IMR-90 (cell line): ENCODE measurements at regions not wholly inside any gene's neighbourhood (a gene's known extent, or its start where the extent isn't known, plus 50 kb on each side); places are given as distances from the start of the nearest gene placed in this dataset.

Source experiments
- ATAC-seq: fragments of 200-7000 bp; cut with Tn5 transposase; 2 replicates; pipeline ENCODE4 v1.9.1; 2020; ENCODE audit warnings: low read depth, mild to moderate bottlenecking, moderate library complexity
- BruUV-seq: library from RNA; stranded (reverse); fragments of 400-500 nt; replicated peaks from 2 replicates; lab custom pipeline; 2021; lab: Mats Ljungman, UMichigan
- CTCF ChIA-PET: fragments of 300-600 bp; formaldehyde crosslinking; extraction: SDS; loops from one replicate; lab custom pipeline; 2021; ENCODE audit warnings: antibody characterized with exemption; lab: Yijun Ruan, JAX
- POLR2A ChIA-PET: fragments of 300-600 bp; sonication (Branson Sonifier 250); formaldehyde crosslinking; loops from one replicate; lab custom pipeline; 2022; ENCODE audit warnings: antibody characterized with exemption; ENCODE audit not compliant: unreplicated experiment; lab: Charles Lee
- DNase-seq: peaks from one replicate; pipeline ENCODE4 v3.0.0; 2013
- H2AFZ ChIP-seq: replicated peaks from 2 replicates; pipeline ENCODE3; 2013; ENCODE audit warnings: low read length, mild to moderate bottlenecking; ENCODE audit not compliant: poor library complexity
- H2AK5ac ChIP-seq: 2 replicates; pipeline ENCODE4 v1.6.1; 2013; ENCODE audit warnings: low read depth, low read length, inconsistent platforms
- H2AK9ac ChIP-seq: replicated peaks from 2 replicates; pipeline ENCODE3; 2013; ENCODE audit warnings: mild to moderate bottlenecking, low read depth, low read length, moderate library complexity; ENCODE audit not compliant: poor library complexity
- H2BK120ac ChIP-seq: 2 replicates; pipeline ENCODE4 v1.6.1; 2013; ENCODE audit warnings: low read depth, low read length, inconsistent platforms
- H2BK15ac ChIP-seq: 3 replicates; pipeline ENCODE4 v1.6.1; 2013; ENCODE audit warnings: low read depth, low read length, inconsistent platforms
- H2BK20ac ChIP-seq: 2 replicates; pipeline ENCODE4 v1.6.1; 2013; ENCODE audit warnings: low read depth, mild to moderate bottlenecking, inconsistent platforms, low read length, moderate library complexity
- H2BK5ac ChIP-seq: 2 replicates; pipeline ENCODE4 v1.6.1; 2013; ENCODE audit warnings: mild to moderate bottlenecking, low read depth, low read length, inconsistent platforms; ENCODE audit not compliant: poor library complexity, severe bottlenecking
- H3K14ac ChIP-seq: replicated peaks from 2 replicates; pipeline ENCODE4 v1.6.1; 2013; ENCODE audit warnings: low read depth, low read length, inconsistent platforms
- H3K18ac ChIP-seq: 2 replicates; pipeline ENCODE4 v1.6.1; 2013; ENCODE audit warnings: low read depth, low read length, control low read depth
- H3K23ac ChIP-seq: 2 replicates; pipeline ENCODE4 v1.6.1; 2013; ENCODE audit warnings: low read depth, low read length, inconsistent platforms
- H3K27ac ChIP-seq: 2 replicates; pipeline ENCODE4 v1.5.1; 2013; ENCODE audit warnings: mild to moderate bottlenecking, control low read depth, low read length; ENCODE audit not compliant: insufficient read depth
- H3K27me3 ChIP-seq: 2 replicates; pipeline ENCODE4 v1.6.1; 2013; ENCODE audit warnings: low read length; ENCODE audit not compliant: control insufficient read depth, insufficient read depth
- H3K36me3 ChIP-seq: 2 replicates; pipeline ENCODE4 v1.6.1; 2013; ENCODE audit warnings: low read length, mixed read lengths; ENCODE audit not compliant: control insufficient read depth, insufficient read depth
- H3K4ac ChIP-seq: 2 replicates; pipeline ENCODE4 v1.6.1; 2013; ENCODE audit warnings: low read depth, low read length, inconsistent platforms
- H3K4me1 ChIP-seq: 2 replicates; pipeline ENCODE4 v1.6.1; 2013; ENCODE audit warnings: low read length, mixed read lengths; ENCODE audit not compliant: control insufficient read depth, insufficient read depth
- H3K4me2 ChIP-seq: 2 replicates; pipeline ENCODE4 v1.6.1; 2013; ENCODE audit warnings: low read depth, mild to moderate bottlenecking, control low read depth, low read length, moderate library complexity
- H3K4me3 ChIP-seq: 2 replicates; pipeline ENCODE4 v1.5.1; 2013; ENCODE audit warnings: low read depth, mild to moderate bottlenecking, control low read depth, low read length, moderate library complexity; ENCODE audit not compliant: insufficient read depth
- H3K56ac ChIP-seq: 2 replicates; pipeline ENCODE4 v1.6.1; 2013; ENCODE audit warnings: low read length, inconsistent platforms; ENCODE audit not compliant: insufficient read depth; ENCODE audit errors: extremely low read depth
- H3K79me1 ChIP-seq, 2 experiments: 2 replicates each; pipeline ENCODE4 v1.6.1; 2013; ENCODE audit warnings: low read length in 2 of 2, inconsistent platforms in 1 of 2, low read depth in 1 of 2
- H3K9ac ChIP-seq: 2 replicates; pipeline ENCODE4 v1.6.1; 2013; ENCODE audit warnings: low read depth, low read length, control low read depth
- H3K9me1 ChIP-seq: 2 replicates; pipeline ENCODE4 v1.6.1; 2013; ENCODE audit warnings: low read length, inconsistent platforms; ENCODE audit not compliant: insufficient read depth
- H3K9me3 ChIP-seq: 2 replicates; pipeline ENCODE4 v1.6.1; 2013; ENCODE audit warnings: low read length; ENCODE audit not compliant: control insufficient read depth, insufficient read depth
- H4K20me1 ChIP-seq: 2 replicates; pipeline ENCODE4 v1.6.1; 2013; ENCODE audit warnings: low read length, inconsistent platforms; ENCODE audit not compliant: insufficient read depth
- H4K5ac ChIP-seq: 2 replicates; pipeline ENCODE4 v1.6.1; 2013; ENCODE audit warnings: mild to moderate bottlenecking, low read depth, low read length, control low read depth
- H4K8ac ChIP-seq, 2 experiments: 2 replicates each; pipeline ENCODE4 v1.6.1; 2013; ENCODE audit warnings: low read depth in 2 of 2, low read length in 2 of 2, control low read depth in 1 of 2, inconsistent platforms in 1 of 2
- H4K91ac ChIP-seq: 2 replicates; pipeline ENCODE4 v1.6.1; 2013; ENCODE audit warnings: low read depth, low read length, inconsistent platforms; ENCODE audit not compliant: insufficient read depth
- BHLHE40 ChIP-seq: fragments of 150-350 bp; IDR thresholded peaks from 2 replicates; pipeline ENCODE4 v1.6.1; 2016; ENCODE audit warnings: mild to moderate bottlenecking, low read depth, low read length
- CEBPB ChIP-seq: IDR thresholded peaks from 2 replicates; pipeline ENCODE4 v1.6.1; 2012; ENCODE audit warnings: low read depth, low read length, improper control_type of control experiment
- CHD1 ChIP-seq: IDR thresholded peaks from 2 replicates; pipeline ENCODE4 v1.6.1; 2012; ENCODE audit warnings: low read depth, low read length, improper control_type of control experiment
- FOS ChIP-seq: fragments of 150-350 bp; IDR thresholded peaks from 2 replicates; pipeline ENCODE4 v1.6.1; 2016; ENCODE audit warnings: low read depth, low read length
- MAFK ChIP-seq: IDR thresholded peaks from 2 replicates; pipeline ENCODE4 v1.6.1; 2012; ENCODE audit warnings: low read depth, low read length, improper control_type of control experiment
- MAZ ChIP-seq: IDR thresholded peaks from 2 replicates; pipeline ENCODE4 v1.6.1; 2012; ENCODE audit warnings: low read depth, mild to moderate bottlenecking, low read length, improper control_type of control experiment, moderate library complexity, borderline replicate concordance
- MXI1 ChIP-seq: IDR thresholded peaks from 2 replicates; pipeline ENCODE4 v1.6.1; 2012; ENCODE audit warnings: low read depth, mild to moderate bottlenecking, low read length, moderate library complexity, borderline replicate concordance
- NFE2L2 ChIP-seq: fragments of 150-350 bp; IDR thresholded peaks from 2 replicates; pipeline ENCODE4 v1.6.1; 2016; ENCODE audit warnings: low read depth, mild to moderate bottlenecking, low read length
- POLR2A ChIP-seq: IDR thresholded peaks from 2 replicates; pipeline ENCODE4 v1.6.1; 2012; ENCODE audit warnings: mild to moderate bottlenecking, low read depth, low read length
- RAD21 ChIP-seq: IDR thresholded peaks from 2 replicates; pipeline ENCODE4 v1.6.1; 2012; ENCODE audit warnings: low read length, improper control_type of control experiment
- RCOR1 ChIP-seq: IDR thresholded peaks from 2 replicates; pipeline ENCODE4 v1.6.1; 2012; ENCODE audit warnings: mild to moderate bottlenecking, low read length, improper control_type of control experiment; ENCODE audit not compliant: insufficient replicate concordance
- RFX5 ChIP-seq: IDR thresholded peaks from 2 replicates; pipeline ENCODE4 v1.8.0; 2012; ENCODE audit warnings: low read depth, mild to moderate bottlenecking, low read length, moderate library complexity
- SMC3 ChIP-seq: fragments of 150-350 bp; IDR thresholded peaks from 2 replicates; pipeline ENCODE4 v1.6.1; 2016; ENCODE audit warnings: low read depth, mild to moderate bottlenecking, antibody characterized with exemption, low read length, moderate library complexity
- WGBS, 2 experiments: methylation state at CpG; one replicate each; pipeline versions ENCODE4 v1.1.5 to v1.1.7; 2013; ENCODE audit warnings: missing lambda C conversion rate in 2 of 2; ENCODE audit not compliant: insufficient read length in 1 of 2; ENCODE audit errors: extremely low coverage in 2 of 2; 5-methylcytosine and 5-hydroxymethylcytosine counted together
- dilution Hi-C: fragments of 300-500 bp; cut with HindIII; formaldehyde crosslinking; loops from one replicate; pipeline ENCODE4 v1.14.3; 2018; ENCODE audit warnings: low sequenced_read_pairs; ENCODE audit not compliant: unreplicated experiment
- in situ Hi-C: fragments of 300-500 bp; cut with MboI; formaldehyde crosslinking; loops from 3 replicates; pipeline ENCODE4 v1.14.3; 2019; ENCODE audit warnings: low sequenced_read_pairs, inconsistent platforms, mixed read lengths
- intact Hi-C: fragments of 100-400 bp; cut with micrococcal nuclease; formaldehyde crosslinking; loops from 2 replicates; pipeline ENCODE4 v1.10.0; 2022
- TF ChIP-seq, protein P1 (sequence below): conservative IDR thresholded peaks from 2 replicates; pipeline ENCODE4 v1.5.1; 2012; ENCODE audit warnings: mild to moderate bottlenecking, low read depth, low read length, improper control_type of control experiment
- TF ChIP-seq, protein P2 (sequence below): fragments of 150-350 bp; IDR thresholded peaks from 2 replicates; pipeline ENCODE4 v1.6.1; 2017; ENCODE audit warnings: mild to moderate bottlenecking, antibody characterized with exemption, low read length, low read depth
- TF ChIP-seq, protein P3 (sequence below): fragments of 150-350 bp; IDR thresholded peaks from 2 replicates; pipeline ENCODE4 v1.6.1; 2016; ENCODE audit warnings: low read depth, mild to moderate bottlenecking, low read length, moderate library complexity, borderline replicate concordance

DNA sequence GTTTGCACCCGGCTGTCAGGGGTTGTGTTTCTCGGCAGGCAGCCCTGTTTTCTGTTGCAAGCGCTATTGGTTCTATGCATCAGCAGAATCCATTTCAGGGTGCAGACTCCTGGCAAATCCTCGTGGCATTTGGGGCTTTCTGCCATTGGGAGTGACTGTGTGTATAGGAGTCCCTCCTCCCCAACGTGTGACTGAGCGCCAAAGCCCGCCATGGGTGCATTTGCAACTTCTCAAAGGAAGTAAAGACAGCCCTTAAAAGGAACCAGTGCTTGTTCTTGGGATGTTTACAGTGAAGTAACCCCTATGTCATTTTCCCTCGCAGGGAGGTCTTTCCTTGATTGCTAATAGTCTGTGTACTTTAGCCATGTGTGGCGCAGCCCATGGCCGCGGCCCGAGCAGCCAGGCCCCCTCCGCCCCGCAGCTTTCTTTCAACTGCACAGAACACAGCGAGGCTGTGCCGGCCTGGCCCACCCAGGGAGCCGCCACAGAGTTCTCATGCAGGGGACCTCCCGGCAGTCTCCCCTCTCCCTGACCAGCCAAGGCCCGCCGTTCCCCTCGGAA is 175.6 kb downstream of the HSD17B3 start:
- 24% methylated on average over 11 of the region's 21 CpGs; no CpG with 5 or more reads in 1 of the 2 experiments for WGBS, 2 experiments

More for the DNA sequence above, 175.6 kb downstream of the HSD17B3 start:
- H4K5ac ChIP-seq: no peak overlapping the region
- ATAC-seq: peak; percentile 16; the same call in 1 of the 2 replicates
- H2AFZ ChIP-seq: no peak overlapping the region
- H2BK5ac ChIP-seq: no peak overlapping the region
- no peak overlapping the region for H3K56ac ChIP-seq
- H3K4me2 ChIP-seq: no peak overlapping the region
- no peak overlapping the region for H2BK120ac ChIP-seq
- H3K9me1 ChIP-seq: no peaks in the 10 kb centered on the region
- no peak for DNase-seq
- no peaks in the 10 kb centered on the region for H3K79me1 ChIP-seq
- H3K23ac ChIP-seq: no peak overlapping the region
- H3K36me3 ChIP-seq: no peaks in the 10 kb centered on the region
- no peak overlapping the region for H3K4me3 ChIP-seq
- CTCF ChIA-PET: no interaction called here
- BruUV-seq: no TSS peak
- no peak overlapping the region for H2AK5ac ChIP-seq
- in situ Hi-C loops (no loop called here), dilution Hi-C loops (no loop called here), intact Hi-C loops (no loop called here)
- no peak overlapping the region for H3K4ac ChIP-seq
- peaks cover 49% of the 10 kb centered on the region for H3K27me3 ChIP-seq
- no peak overlapping the region for H4K8ac ChIP-seq
- H3K27ac ChIP-seq: no peak overlapping the region
- H4K20me1 ChIP-seq: no peaks in the 10 kb centered on the region
- H3K14ac ChIP-seq: no peak overlapping the region
- no peak overlapping the region for H3K9ac ChIP-seq
- no peak for TF ChIP-seq NFE2L2
- TF ChIP-seq MAFK: no peak
- TF ChIP-seq RCOR1: no peak
- TF ChIP-seq FOS: no peak
- no peak for TF ChIP-seq MXI1
- TF ChIP-seq, protein P1, sequence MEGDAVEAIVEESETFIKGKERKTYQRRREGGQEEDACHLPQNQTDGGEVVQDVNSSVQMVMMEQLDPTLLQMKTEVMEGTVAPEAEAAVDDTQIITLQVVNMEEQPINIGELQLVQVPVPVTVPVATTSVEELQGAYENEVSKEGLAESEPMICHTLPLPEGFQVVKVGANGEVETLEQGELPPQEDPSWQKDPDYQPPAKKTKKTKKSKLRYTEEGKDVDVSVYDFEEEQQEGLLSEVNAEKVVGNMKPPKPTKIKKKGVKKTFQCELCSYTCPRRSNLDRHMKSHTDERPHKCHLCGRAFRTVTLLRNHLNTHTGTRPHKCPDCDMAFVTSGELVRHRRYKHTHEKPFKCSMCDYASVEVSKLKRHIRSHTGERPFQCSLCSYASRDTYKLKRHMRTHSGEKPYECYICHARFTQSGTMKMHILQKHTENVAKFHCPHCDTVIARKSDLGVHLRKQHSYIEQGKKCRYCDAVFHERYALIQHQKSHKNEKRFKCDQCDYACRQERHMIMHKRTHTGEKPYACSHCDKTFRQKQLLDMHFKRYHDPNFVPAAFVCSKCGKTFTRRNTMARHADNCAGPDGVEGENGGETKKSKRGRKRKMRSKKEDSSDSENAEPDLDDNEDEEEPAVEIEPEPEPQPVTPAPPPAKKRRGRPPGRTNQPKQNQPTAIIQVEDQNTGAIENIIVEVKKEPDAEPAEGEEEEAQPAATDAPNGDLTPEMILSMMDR: no peak
- TF ChIP-seq BHLHE40: no peak
- no peak for TF ChIP-seq SMC3
- TF ChIP-seq RAD21: no peak
- TF ChIP-seq, protein P2, sequence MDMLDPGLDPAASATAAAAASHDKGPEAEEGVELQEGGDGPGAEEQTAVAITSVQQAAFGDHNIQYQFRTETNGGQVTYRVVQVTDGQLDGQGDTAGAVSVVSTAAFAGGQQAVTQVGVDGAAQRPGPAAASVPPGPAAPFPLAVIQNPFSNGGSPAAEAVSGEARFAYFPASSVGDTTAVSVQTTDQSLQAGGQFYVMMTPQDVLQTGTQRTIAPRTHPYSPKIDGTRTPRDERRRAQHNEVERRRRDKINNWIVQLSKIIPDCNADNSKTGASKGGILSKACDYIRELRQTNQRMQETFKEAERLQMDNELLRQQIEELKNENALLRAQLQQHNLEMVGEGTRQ: no peak
- TF ChIP-seq, protein P3, sequence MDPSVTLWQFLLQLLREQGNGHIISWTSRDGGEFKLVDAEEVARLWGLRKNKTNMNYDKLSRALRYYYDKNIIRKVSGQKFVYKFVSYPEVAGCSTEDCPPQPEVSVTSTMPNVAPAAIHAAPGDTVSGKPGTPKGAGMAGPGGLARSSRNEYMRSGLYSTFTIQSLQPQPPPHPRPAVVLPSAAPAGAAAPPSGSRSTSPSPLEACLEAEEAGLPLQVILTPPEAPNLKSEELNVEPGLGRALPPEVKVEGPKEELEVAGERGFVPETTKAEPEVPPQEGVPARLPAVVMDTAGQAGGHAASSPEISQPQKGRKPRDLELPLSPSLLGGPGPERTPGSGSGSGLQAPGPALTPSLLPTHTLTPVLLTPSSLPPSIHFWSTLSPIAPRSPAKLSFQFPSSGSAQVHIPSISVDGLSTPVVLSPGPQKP: no peak
- TF ChIP-seq RFX5: no peak
- TF ChIP-seq CEBPB: no peak
- no peak for TF ChIP-seq POLR2A
- TF ChIP-seq MAZ: no peak
- TF ChIP-seq CHD1: no peak
- H3K18ac ChIP-seq: no peak overlapping the region
- POLR2A ChIA-PET: no interaction called here
- H3K9me3 ChIP-seq: no peaks in the 10 kb centered on the region
- no peak overlapping the region for H2BK15ac ChIP-seq
- no peak overlapping the region for H2BK20ac ChIP-seq
- peaks cover 2% of the 10 kb centered on the region; the same call in 1 of the 2 replicates for H3K4me1 ChIP-seq
- no peak overlapping the region for H4K91ac ChIP-seq
- H2AK9ac ChIP-seq: no peak overlapping the region
